Liver (tissue), 8 donors: ENCODE measurements at regions not wholly inside any gene's neighbourhood (a gene's known extent, or its start where the extent isn't known, plus 50 kb on each side); places are given as distances from the start of the nearest gene placed in this dataset.

Source experiments
- DNase-seq: peaks from one replicate; pipeline ENCODE4 v3.0.0-alpha.2; 2017; ENCODE audit warnings: low spot score
- H3K27ac ChIP-seq, 2 donors: one replicate each; pipeline ENCODE4 v1.7.0; 2013; ENCODE audit warnings: inconsistent platforms in 2 of 2, low read length in 2 of 2, control low read depth in 1 of 2, low read depth in 1 of 2, mild to moderate bottlenecking in 1 of 2
- H3K27me3 ChIP-seq, 4 donors: one replicate each; pipeline versions ENCODE4 v1.6.1 to v1.7.0; 2013; ENCODE audit warnings: low read length in 3 of 4, inconsistent platforms in 1 of 4, mild to moderate bottlenecking in 1 of 4, moderate library complexity in 1 of 4; ENCODE audit not compliant: control insufficient read depth in 4 of 4, insufficient read depth in 4 of 4
- H3K36me3 ChIP-seq, 4 donors: one replicate each; pipeline versions ENCODE4 v1.6.1 to v1.7.0; 2013; ENCODE audit warnings: low read length in 3 of 4, mild to moderate bottlenecking in 3 of 4, low read depth in 1 of 4, moderate library complexity in 1 of 4; ENCODE audit not compliant: control insufficient read depth in 4 of 4, insufficient read depth in 3 of 4
- H3K4me1 ChIP-seq, 4 donors: one replicate each; pipeline versions ENCODE4 v1.6.1 to v1.7.0; 2013; ENCODE audit warnings: low read length in 3 of 4, mild to moderate bottlenecking in 3 of 4, moderate library complexity in 1 of 4; ENCODE audit not compliant: control insufficient read depth in 4 of 4, insufficient read depth in 4 of 4
- H3K4me3 ChIP-seq, 3 donors: one replicate each; pipeline versions ENCODE4 v1.6.1 to v1.7.0; 2013; ENCODE audit warnings: low read length in 3 of 3, control low read depth in 1 of 3, low read depth in 1 of 3, mild to moderate bottlenecking in 1 of 3
- H3K9ac ChIP-seq, 2 donors: one replicate each; pipeline ENCODE4 v1.7.0; 2013; ENCODE audit warnings: low read length in 2 of 2, mild to moderate bottlenecking in 2 of 2, moderate library complexity in 2 of 2, control low read depth in 1 of 2, low read depth in 1 of 2
- H3K9me3 ChIP-seq, 4 donors: one replicate each; pipeline versions ENCODE4 v1.6.1 to v1.7.0; 2013; ENCODE audit warnings: low read length in 3 of 4; ENCODE audit not compliant: control insufficient read depth in 4 of 4
- EGR1 ChIP-seq, 2 donors: IDR thresholded peaks; 2 replicates each; pipeline ENCODE4 v1.6.1; 2016 to 2018; ENCODE audit warnings: antibody characterized with exemption in 2 of 2, low read depth in 2 of 2
- FOXA1 ChIP-seq: IDR thresholded peaks from 2 replicates; pipeline ENCODE4 v1.6.1; 2016; ENCODE audit warnings: antibody characterized with exemption
- FOXA2 ChIP-seq: IDR thresholded peaks from 2 replicates; pipeline ENCODE4 v1.6.1; 2016; ENCODE audit warnings: antibody characterized with exemption
- GABPA ChIP-seq, 2 donors: IDR thresholded peaks in 1 of 2; conservative IDR thresholded peaks in 1 of 2; 2 replicates each; pipeline ENCODE4 v1.6.1; 2016; ENCODE audit warnings: antibody characterized with exemption in 2 of 2, mild to moderate bottlenecking in 1 of 2, moderate library complexity in 1 of 2
- HNF4A ChIP-seq, 2 donors: conservative IDR thresholded peaks; 2 replicates each; pipeline ENCODE4 v1.6.1; 2016; ENCODE audit warnings: antibody characterized with exemption in 2 of 2, mild to moderate bottlenecking in 2 of 2
- HNF4G ChIP-seq: IDR thresholded peaks from 2 replicates; pipeline ENCODE4 v1.6.1; 2016; ENCODE audit warnings: antibody characterized with exemption
- JUND ChIP-seq, 2 donors: IDR thresholded peaks; 2 replicates each; pipeline ENCODE4 v1.6.1; 2016; ENCODE audit warnings: antibody characterized with exemption in 2 of 2
- MAX ChIP-seq: IDR thresholded peaks from 2 replicates; pipeline ENCODE4 v1.6.1; 2016; ENCODE audit warnings: antibody characterized with exemption
- NR2F2 ChIP-seq: IDR thresholded peaks from 2 replicates; pipeline ENCODE4 v1.6.1; 2016; ENCODE audit warnings: antibody characterized with exemption
- RAD21 ChIP-seq, 2 donors: IDR thresholded peaks; 2 replicates each; pipeline ENCODE4 v1.6.1; 2016; ENCODE audit warnings: antibody characterized with exemption in 2 of 2, mild to moderate bottlenecking in 2 of 2
- REST ChIP-seq: IDR thresholded peaks from 2 replicates; pipeline ENCODE4 v1.6.1; 2016; ENCODE audit warnings: antibody characterized with exemption, mild to moderate bottlenecking
- RXRA ChIP-seq, 2 donors: IDR thresholded peaks; 2 replicates each; pipeline ENCODE4 v1.6.1; 2017 to 2018; ENCODE audit warnings: antibody characterized with exemption in 2 of 2, mild to moderate bottlenecking in 1 of 2
- SP1 ChIP-seq: IDR thresholded peaks from 2 replicates; pipeline ENCODE4 v1.6.1; 2018; ENCODE audit warnings: antibody characterized with exemption, mild to moderate bottlenecking
- TAF1 ChIP-seq: conservative IDR thresholded peaks from 2 replicates; pipeline ENCODE4 v1.6.1; 2016; ENCODE audit warnings: antibody characterized with exemption, mild to moderate bottlenecking
- YY1 ChIP-seq: IDR thresholded peaks from 2 replicates; pipeline ENCODE4 v1.6.1; 2016; ENCODE audit warnings: antibody characterized with exemption, mild to moderate bottlenecking
- ZBTB33 ChIP-seq: IDR thresholded peaks from 2 replicates; pipeline ENCODE4 v1.6.1; 2016; ENCODE audit warnings: antibody characterized with exemption
- WGBS: extraction: QIAGEN DNeasy Blood & Tissue Kit; methylation state at CpG from one replicate; pipeline ENCODE4 v1.1.7; 2013; 5-methylcytosine and 5-hydroxymethylcytosine counted together
- TF ChIP-seq, protein P1 (sequence below): IDR thresholded peaks from 2 replicates; pipeline ENCODE4 v1.6.1; 2016; ENCODE audit warnings: antibody characterized with exemption
- TF ChIP-seq, protein P2 (sequence below): fragments of 150-350 bp; IDR thresholded peaks from 2 replicates; pipeline ENCODE4 v1.5.1; 2017; ENCODE audit warnings: improper control_type of control experiment, low read depth, low read length; ENCODE audit not compliant: missing input control
- donor health status: healthy.
- donor health status: healthy.
- donor health status: healthy.
- donor health status: healthy.
- donor health status: healthy.

- Histone ChIP-seq H3K36me3 (no peaks in the 10 kb centered on the region), H3K27me3 (no peaks in the 10 kb centered on the region), H3K9ac (no peak overlapping the region), H3K9me3 (no peaks in the 10 kb centered on the region), H3K4me3 (no peak overlapping the region), H3K27ac (peak overlapping the region; percentile 55 to 75), H3K4me1 (peaks cover 30 to 61% (median 55%) of the 10 kb centered on the region in 4 donors)
- DNase-seq, result no peak
- no peak for TF ChIP-seq RXRA (IDR thresholded peaks at IDR 0.05)
- TF ChIP-seq FOXA1, result no peak
- TF ChIP-seq TAF1, result no peak
- no peak for TF ChIP-seq GABPA (IDR thresholded peaks at IDR 0.05 in 1 of 2, conservative IDR thresholded peaks at IDR 0.05 in 1 of 2)
- no peak for TF ChIP-seq HNF4G
- WGBS, result 81% methylated on average over 18 of the region's 18 CpGs
Measured at GRCh38 chr22:46081831-46082210, 68.5 kb upstream of the PPARA start.

DNA sequence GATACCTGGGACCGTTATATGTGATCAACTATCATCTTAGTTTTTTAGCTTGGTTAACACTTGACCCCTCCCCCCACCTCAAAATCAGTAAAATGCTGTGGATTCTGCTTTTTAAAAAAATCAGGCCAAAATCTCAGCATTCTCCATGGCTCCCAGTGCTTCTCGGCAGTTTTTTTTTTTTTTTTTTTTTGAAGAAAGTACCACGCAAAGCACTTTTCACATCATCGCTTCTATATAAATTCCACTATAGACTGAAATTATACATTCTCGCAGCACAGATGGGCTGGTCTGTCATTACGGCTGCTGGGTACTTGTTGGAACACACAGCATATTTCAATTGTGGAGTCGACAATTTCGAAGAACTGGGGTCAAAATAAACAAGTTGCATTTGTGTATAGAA, 67.7 kb upstream of the PPARA start:
- Histone ChIP-seq H3K36me3 (no peaks in the 10 kb centered on the region), H3K27ac (no peak overlapping the region), H3K27me3 (no peaks in the 10 kb centered on the region), H3K9ac (no peak overlapping the region), H3K9me3 (no peaks in the 10 kb centered on the region), H3K4me1 (peaks cover 37 to 61% (median 55%) of the 10 kb centered on the region in 4 donors), H3K4me3 (no peak overlapping the region)
- 81% methylated on average over 8 of the region's 8 CpGs for WGBS
- no peak for DNase-seq
- no peak for TF ChIP-seq RAD21 (IDR thresholded peaks at IDR 0.05)
- no peak for TF ChIP-seq ZBTB33
- no peak for TF ChIP-seq TAF1
- TF ChIP-seq NR2F2, result no peak
- no peak for TF ChIP-seq HNF4A (conservative IDR thresholded peaks at IDR 0.05)
- TF ChIP-seq, protein P1, sequence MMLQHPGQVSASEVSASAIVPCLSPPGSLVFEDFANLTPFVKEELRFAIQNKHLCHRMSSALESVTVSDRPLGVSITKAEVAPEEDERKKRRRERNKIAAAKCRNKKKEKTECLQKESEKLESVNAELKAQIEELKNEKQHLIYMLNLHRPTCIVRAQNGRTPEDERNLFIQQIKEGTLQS, result no peak
- no peak for TF ChIP-seq GABPA (IDR thresholded peaks at IDR 0.05 in 1 of 2, conservative IDR thresholded peaks at IDR 0.05 in 1 of 2)
- TF ChIP-seq, protein P2, sequence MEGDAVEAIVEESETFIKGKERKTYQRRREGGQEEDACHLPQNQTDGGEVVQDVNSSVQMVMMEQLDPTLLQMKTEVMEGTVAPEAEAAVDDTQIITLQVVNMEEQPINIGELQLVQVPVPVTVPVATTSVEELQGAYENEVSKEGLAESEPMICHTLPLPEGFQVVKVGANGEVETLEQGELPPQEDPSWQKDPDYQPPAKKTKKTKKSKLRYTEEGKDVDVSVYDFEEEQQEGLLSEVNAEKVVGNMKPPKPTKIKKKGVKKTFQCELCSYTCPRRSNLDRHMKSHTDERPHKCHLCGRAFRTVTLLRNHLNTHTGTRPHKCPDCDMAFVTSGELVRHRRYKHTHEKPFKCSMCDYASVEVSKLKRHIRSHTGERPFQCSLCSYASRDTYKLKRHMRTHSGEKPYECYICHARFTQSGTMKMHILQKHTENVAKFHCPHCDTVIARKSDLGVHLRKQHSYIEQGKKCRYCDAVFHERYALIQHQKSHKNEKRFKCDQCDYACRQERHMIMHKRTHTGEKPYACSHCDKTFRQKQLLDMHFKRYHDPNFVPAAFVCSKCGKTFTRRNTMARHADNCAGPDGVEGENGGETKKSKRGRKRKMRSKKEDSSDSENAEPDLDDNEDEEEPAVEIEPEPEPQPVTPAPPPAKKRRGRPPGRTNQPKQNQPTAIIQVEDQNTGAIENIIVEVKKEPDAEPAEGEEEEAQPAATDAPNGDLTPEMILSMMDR, result no peak
- no peak for TF ChIP-seq REST
- TF ChIP-seq HNF4G, result no peak
- no peak for TF ChIP-seq MAX
- TF ChIP-seq RXRA (IDR thresholded peaks at IDR 0.05), result no peak
- TF ChIP-seq FOXA1, result no peak
- TF ChIP-seq SP1, result no peak
- TF ChIP-seq EGR1 (IDR thresholded peaks at IDR 0.05; ENCODE audit: low read depth in 2 of 2), result no peak
- TF ChIP-seq JUND (IDR thresholded peaks at IDR 0.05), result no peak
- no peak for TF ChIP-seq YY1
- no peak for TF ChIP-seq FOXA2
